Smooth muscle cell (in vitro differentiated cells): ENCODE measurements at regions not wholly inside any gene's neighbourhood (a gene's known extent, or its start where the extent isn't known, plus 50 kb on each side); places are given as distances from the start of the nearest gene placed in this dataset.

Source experiments
- DNase-seq: peaks from one replicate; lab custom pipeline; 2025; ENCODE audit not compliant: unreplicated experiment; lab: John Stamatoyannopoulos, UW
- H2AFZ ChIP-seq: fragments of 200-600 bp; sonication (generic); 2 replicates; pipeline ENCODE4 v1.6.0; 2016; ENCODE audit warnings: antibody characterized with exemption, low read depth, mild to moderate bottlenecking
- H3F3A ChIP-seq: fragments of 200-600 bp; sonication (generic); 2 replicates; pipeline ENCODE4 v1.6.0; 2017; ENCODE audit warnings: antibody characterized with exemption, low read depth
- H3K27ac ChIP-seq: fragments of 200-600 bp; sonication (generic); 2 replicates; pipeline ENCODE4 v1.5.1; 2016; ENCODE audit warnings: low read depth, mild to moderate bottlenecking
- H3K27me3 ChIP-seq: fragments of 200-600 bp; sonication (generic); 2 replicates; pipeline ENCODE4 v1.6.1; 2016; ENCODE audit warnings: low read depth, mild to moderate bottlenecking
- H3K36me3 ChIP-seq: fragments of 200-600 bp; sonication (generic); 2 replicates; pipeline ENCODE4 v1.5.1; 2016; ENCODE audit warnings: low read depth
- H3K4me1 ChIP-seq: fragments of 200-600 bp; sonication (generic); 2 replicates; pipeline ENCODE4 v1.5.1; 2016; ENCODE audit warnings: low read depth
- H3K4me2 ChIP-seq: fragments of 200-600 bp; sonication (generic); 2 replicates; pipeline ENCODE4 v1.6.0; 2016; ENCODE audit warnings: mild to moderate bottlenecking
- H3K4me3 ChIP-seq: fragments of 200-600 bp; sonication (generic); 2 replicates; pipeline ENCODE4 v1.5.1; 2016; ENCODE audit warnings: mild to moderate bottlenecking
- H3K79me2 ChIP-seq: fragments of 200-600 bp; sonication (generic); 2 replicates; pipeline ENCODE4 v1.6.0; 2016; ENCODE audit warnings: low read depth, mild to moderate bottlenecking
- H3K9ac ChIP-seq: fragments of 200-600 bp; sonication (generic); 2 replicates; pipeline ENCODE4 v1.6.0; 2016; ENCODE audit warnings: low read depth
- H3K9me3 ChIP-seq: fragments of 200-600 bp; sonication (generic); replicated peaks from 2 replicates; pipeline ENCODE4 v1.5.1; 2016; ENCODE audit warnings: low read depth
- H4K20me1 ChIP-seq: fragments of 200-600 bp; sonication (generic); 2 replicates; pipeline ENCODE4 v1.6.0; 2016; ENCODE audit warnings: low read depth
- CTCF ChIP-seq: fragments of 200-600 bp; sonication (generic); IDR thresholded peaks from 2 replicates; pipeline ENCODE4 v1.5.1; 2017; ENCODE audit warnings: borderline replicate concordance, mild to moderate bottlenecking, antibody characterized with exemption; ENCODE audit not compliant: insufficient read depth, poor library complexity, severe bottlenecking
- WGBS: methylation state at CpG from one replicate; pipeline ENCODE4 v1.1.7; 2016; ENCODE audit warnings: low lambda C conversion rate; 5-methylcytosine and 5-hydroxymethylcytosine counted together

GRCh38 chr6:138038142-138038870 lies 68.9 kb downstream of the PERP start:
- Histone ChIP-seq H3K4me2 (no peak overlapping the region), H4K20me1 (no peaks in the 10 kb centered on the region), H3K79me2 (no peaks in the 10 kb centered on the region), H3K4me3 (no peak overlapping the region), H2AFZ (no peak overlapping the region), H3K4me1 (no peaks in the 10 kb centered on the region), H3K27me3 (no peaks in the 10 kb centered on the region), H3K9me3 (no peaks in the 10 kb centered on the region), H3F3A (no peaks in the 10 kb centered on the region), H3K9ac (no peak overlapping the region), H3K27ac (no peak overlapping the region), H3K36me3 (no peaks in the 10 kb centered on the region)
- DNase-seq: no peak
- WGBS: 92% methylated on average over 7 of the region's 7 CpGs
- no peak for TF ChIP-seq CTCF
